ENCODE measurements at regions not wholly inside any gene's neighbourhood (a gene's known extent, or its start where the extent isn't known, plus 50 kb on each side); places are given as distances from the start of the nearest gene placed in this dataset.
"Not testable (repeated sequence)": the region's sequence is repeated elsewhere in the genome, so short reads cannot be mapped to it uniquely, and the experiment has no call there.

DNA sequence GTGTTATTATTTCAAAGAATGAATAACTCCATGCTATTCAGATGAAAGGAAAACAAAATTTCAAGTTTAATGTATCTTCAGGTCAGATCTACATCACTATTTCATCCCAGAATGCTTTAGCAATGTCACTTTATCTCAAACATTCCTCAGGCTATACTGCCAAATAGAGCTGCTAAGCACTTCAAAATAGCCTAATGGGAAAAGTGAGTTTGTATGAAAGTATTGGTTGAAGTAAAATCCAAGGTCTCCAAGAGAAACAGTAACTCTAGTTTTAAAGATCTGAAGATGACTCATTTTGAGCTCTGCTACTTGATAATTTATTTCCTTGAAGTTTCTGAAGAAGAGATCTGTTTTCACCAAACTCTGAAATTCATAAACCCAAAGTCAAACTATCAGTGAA lies 466.2 kb upstream of the FOXG1 start:
- Mint-ChIP-seq H3K36me3 (ENCODE audit: low read depth) (no peaks in the 10 kb centered on the region), H3K4me3 (no peak overlapping the region), H3K9me3 (peaks cover 49% of the 10 kb centered on the region), H3K4me1 (ENCODE audit: low read depth) (no peaks in the 10 kb centered on the region), H3K27ac (no peak overlapping the region), H3K27me3 (ENCODE audit: low read depth) (no peaks in the 10 kb centered on the region)

DNA sequence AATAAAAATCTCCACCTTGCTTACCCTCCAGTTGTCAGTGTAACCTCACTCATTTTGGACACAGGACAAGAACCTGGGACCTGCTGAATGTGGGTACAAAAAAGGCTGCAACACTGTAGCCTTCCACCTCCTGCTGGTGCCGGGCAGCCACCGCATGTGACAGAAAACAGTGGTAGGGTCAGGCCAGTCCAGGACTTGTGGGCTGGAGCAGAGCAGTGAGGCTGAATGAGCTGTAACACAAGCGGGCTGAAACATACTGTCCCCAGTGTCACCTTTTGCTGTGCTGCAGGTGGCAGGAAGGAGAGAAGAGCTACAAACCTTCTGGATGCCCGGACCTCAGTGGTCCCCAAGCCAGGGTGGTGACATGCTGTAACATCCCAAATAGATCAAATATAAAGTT lies 465.4 kb upstream of the FOXG1 start:
- H3K4me3 Mint-ChIP-seq: no peak overlapping the region
- peaks cover 48% of the 10 kb centered on the region for H3K9me3 Mint-ChIP-seq
- H3K36me3 Mint-ChIP-seq (ENCODE audit: low read depth): no peaks in the 10 kb centered on the region
- H3K27ac Mint-ChIP-seq: no peak overlapping the region
- H3K27me3 Mint-ChIP-seq (ENCODE audit: low read depth): no peaks in the 10 kb centered on the region
- H3K4me1 Mint-ChIP-seq (ENCODE audit: low read depth): no peaks in the 10 kb centered on the region

DNA sequence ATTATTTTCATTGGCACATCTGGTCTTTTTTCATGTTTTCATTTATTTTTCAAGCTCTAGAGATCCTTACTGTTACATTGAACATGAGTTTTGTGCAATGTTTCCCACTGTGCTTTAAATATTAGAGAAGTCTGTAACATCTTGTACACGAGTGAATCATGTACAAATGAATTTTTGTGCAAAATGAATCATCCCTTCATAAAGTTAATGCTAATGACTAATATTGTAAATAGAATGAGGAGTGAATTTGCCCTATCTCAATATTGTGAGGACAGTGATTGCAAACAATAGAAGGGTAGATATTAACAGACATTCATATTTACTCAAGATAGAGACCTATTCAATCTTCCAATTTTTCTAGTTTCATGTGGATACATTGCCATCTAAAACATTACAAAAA lies 463.3 kb upstream of the FOXG1 start:
- Mint-ChIP-seq H3K27ac (no peak overlapping the region), H3K4me3 (no peak overlapping the region), H3K4me1 (ENCODE audit: low read depth) (no peaks in the 10 kb centered on the region), H3K9me3 (peaks cover 38% of the 10 kb centered on the region), H3K36me3 (ENCODE audit: low read depth) (no peaks in the 10 kb centered on the region), H3K27me3 (ENCODE audit: low read depth) (no peaks in the 10 kb centered on the region)

DNA sequence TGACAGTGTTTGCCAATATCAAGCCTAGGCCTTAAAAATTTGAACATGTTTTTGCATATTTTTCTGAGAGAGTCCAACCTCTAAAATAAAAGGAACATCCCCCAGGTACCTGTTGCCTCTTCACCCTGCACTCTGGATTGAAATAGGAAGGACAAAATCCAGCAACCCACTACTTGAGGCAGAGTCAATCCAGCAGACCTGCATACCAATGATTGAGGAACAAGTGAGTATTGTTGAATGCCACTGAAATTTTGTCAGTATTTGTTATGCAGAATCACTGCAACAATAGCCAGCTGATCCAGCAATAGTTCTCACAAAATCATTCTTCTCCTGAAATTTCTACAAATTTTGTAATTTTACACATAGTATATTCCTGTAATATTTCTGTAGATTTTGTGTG lies 460.6 kb upstream of the FOXG1 start:
- Mint-ChIP-seq H3K27me3 (ENCODE audit: low read depth) (no peaks in the 10 kb centered on the region), H3K4me3 (no peak overlapping the region), H3K9me3 (peaks cover 34% of the 10 kb centered on the region), H3K4me1 (ENCODE audit: low read depth) (no peaks in the 10 kb centered on the region), H3K27ac (no peak overlapping the region), H3K36me3 (ENCODE audit: low read depth) (no peaks in the 10 kb centered on the region)

DNA sequence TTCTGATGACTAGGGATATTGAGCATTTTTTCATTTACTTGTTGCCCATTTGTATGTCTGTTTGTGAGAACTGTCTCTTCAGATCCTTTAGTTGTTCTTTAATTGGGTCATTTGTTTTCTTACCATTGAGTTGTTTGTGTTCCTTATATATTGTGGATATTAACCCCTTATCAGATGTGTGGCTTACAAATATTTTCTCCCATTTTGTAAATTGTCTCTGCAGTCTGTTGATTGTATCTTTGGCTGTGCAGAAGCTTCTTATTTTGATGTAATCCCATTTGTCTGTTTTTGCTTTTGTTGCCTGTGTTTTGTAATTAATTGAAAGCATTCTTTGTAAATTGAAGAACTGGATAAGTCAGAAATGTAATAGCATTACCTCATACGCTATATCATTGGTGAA lies 459.1 kb upstream of the FOXG1 start:
- H3K4me1 Mint-ChIP-seq (ENCODE audit: low read depth): no peaks in the 10 kb centered on the region
- no peaks in the 10 kb centered on the region for H3K36me3 Mint-ChIP-seq (ENCODE audit: low read depth)
- no peaks in the 10 kb centered on the region for H3K27me3 Mint-ChIP-seq (ENCODE audit: low read depth)
- no peak overlapping the region for H3K27ac Mint-ChIP-seq
- H3K4me3 Mint-ChIP-seq: no peak overlapping the region
- peaks cover 30% of the 10 kb centered on the region for H3K9me3 Mint-ChIP-seq

DNA sequence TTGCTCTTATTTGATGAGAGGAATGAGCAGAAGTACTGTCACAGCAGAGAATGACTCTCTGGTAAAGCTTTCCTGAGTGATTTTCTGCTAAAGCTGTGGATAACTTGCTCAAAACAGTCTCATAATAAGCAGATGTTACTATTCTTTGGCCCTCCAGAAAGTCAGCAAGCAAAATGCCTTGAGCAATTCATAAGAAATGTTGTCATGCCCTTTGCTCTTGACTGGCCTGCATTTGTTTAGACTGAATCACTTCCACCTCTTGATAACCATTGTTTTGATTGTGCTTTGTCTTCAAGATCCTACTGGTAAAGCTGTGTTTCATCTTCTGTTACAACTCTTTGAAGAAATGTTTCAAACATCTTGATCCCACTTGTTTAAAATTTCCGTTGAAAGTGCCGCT lies 457.9 kb upstream of the FOXG1 start:
- no peaks in the 10 kb centered on the region for H3K36me3 Mint-ChIP-seq (ENCODE audit: low read depth)

DNA sequence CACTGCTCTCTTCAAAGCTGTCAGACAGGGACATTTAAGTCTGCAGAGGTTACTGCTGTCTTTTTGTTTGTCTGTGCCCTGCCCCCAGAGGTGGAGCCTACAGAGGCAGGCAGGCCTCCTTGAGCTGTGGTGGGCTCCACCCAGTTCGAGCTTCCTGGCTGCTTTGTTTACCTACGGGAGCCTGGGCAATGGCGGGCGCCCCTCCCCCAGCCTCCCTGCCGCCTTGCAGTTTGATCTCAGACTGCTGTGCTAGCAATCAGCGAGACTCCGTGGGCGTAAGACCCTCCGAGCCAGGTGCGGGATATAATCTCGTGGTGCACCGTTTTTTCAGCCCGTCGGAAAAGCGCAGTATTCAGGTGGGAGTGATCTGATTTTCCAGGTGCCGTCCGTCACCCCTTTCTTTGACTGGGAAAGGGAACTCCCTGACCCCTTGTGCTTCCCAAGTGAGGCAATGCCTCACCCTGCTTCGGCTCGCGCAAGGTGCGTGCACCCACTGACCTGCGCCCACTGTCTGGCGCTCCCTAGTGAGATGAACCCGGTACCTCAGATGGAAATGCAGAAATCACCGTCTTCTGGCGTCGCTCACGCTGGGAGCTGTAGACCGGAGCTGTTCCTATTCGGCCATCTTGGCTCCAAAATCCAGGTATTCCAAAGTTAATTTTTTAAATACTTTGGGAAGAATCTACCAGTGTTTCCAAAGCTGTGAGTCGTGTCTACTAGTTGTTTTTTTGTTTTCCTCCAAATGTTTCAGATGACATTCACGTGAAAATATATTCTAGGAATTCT lies 448.5 kb upstream of the FOXG1 start:
- H3K4me1 Mint-ChIP-seq (ENCODE audit: low read depth); H3K36me3 Mint-ChIP-seq (ENCODE audit: low read depth); H3K27me3 Mint-ChIP-seq (ENCODE audit: low read depth); H3K9me3 Mint-ChIP-seq; H3K27ac Mint-ChIP-seq; H3K4me3 Mint-ChIP-seq: not testable (repeated sequence)

More for the DNA sequence above, 457.9 kb upstream of the FOXG1 start:
- Mint-ChIP-seq H3K27me3 (ENCODE audit: low read depth) (no peaks in the 10 kb centered on the region), H3K27ac (no peak overlapping the region), H3K4me3 (no peak overlapping the region), H3K9me3 (peaks cover 21% of the 10 kb centered on the region), H3K4me1 (ENCODE audit: low read depth) (no peaks in the 10 kb centered on the region)

DNA sequence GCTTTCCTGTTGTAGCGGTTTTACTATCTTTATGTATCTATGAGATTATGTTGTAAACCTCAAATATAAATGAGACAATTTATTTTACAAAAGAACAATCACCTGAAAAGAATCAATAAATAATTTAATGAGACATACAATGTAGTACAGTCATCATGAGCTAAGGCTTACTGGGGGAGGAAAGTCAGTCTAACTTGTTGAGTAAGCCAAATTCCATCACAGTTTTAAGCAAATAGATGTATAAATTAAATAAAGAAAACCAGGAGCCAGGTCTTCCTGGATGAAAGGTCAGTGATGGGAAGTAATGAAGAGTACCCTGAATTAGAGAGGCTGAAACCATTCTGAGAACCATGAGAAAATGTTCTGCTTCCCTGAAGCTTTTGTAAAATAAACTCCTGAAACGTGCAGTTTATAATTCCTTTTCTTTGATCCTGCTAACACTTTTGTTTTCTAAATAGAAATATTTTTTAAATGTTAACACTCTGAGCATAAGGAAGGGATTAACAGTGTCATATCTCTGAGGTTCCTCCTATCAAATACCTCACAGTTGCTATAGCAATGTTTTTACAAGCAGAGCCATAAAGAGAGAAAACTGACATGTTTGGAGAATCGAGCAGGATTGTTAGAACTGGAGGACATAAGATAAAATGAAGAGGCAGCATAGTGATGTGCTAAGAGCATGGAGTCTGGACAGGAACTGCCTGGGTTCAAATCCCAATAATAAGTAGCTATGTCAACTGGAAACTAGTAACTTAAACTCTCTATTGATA lies 444.9 kb upstream of the FOXG1 start:
- H3K36me3 Mint-ChIP-seq (ENCODE audit: low read depth): no peaks in the 10 kb centered on the region
- no peak overlapping the region for H3K4me3 Mint-ChIP-seq
- H3K27ac Mint-ChIP-seq: no peak overlapping the region

DNA sequence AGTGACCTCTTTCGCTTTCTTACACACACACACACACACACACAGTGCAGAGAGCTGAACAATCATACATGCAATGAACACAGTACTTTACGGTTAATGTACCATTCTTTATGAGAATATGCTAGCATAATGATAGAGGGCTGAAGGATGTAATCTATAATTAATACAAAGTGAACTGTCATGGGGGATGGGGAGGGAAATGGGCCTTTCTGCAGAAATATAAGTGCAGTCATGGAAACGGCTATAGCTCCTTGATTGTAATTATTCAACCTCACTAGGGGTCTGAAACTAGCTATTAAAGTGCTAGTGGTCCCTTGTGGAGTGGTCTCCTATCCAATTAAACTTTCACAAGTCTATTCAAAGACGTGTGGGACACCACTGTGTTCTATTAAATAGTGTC lies 443.2 kb upstream of the FOXG1 start:
- H3K9me3 Mint-ChIP-seq: peaks cover 6% of the 10 kb centered on the region
- no peaks in the 10 kb centered on the region for H3K27me3 Mint-ChIP-seq (ENCODE audit: low read depth)
- H3K4me1 Mint-ChIP-seq (ENCODE audit: low read depth): no peaks in the 10 kb centered on the region
- no peaks in the 10 kb centered on the region for H3K36me3 Mint-ChIP-seq (ENCODE audit: low read depth)
- no peak overlapping the region for H3K4me3 Mint-ChIP-seq
- H3K27ac Mint-ChIP-seq: no peak overlapping the region

More for the DNA sequence above, 444.9 kb upstream of the FOXG1 start:
- Mint-ChIP-seq H3K27me3 (ENCODE audit: low read depth) (no peaks in the 10 kb centered on the region), H3K9me3 (peaks cover 4% of the 10 kb centered on the region), H3K4me1 (ENCODE audit: low read depth) (no peaks in the 10 kb centered on the region)

DNA sequence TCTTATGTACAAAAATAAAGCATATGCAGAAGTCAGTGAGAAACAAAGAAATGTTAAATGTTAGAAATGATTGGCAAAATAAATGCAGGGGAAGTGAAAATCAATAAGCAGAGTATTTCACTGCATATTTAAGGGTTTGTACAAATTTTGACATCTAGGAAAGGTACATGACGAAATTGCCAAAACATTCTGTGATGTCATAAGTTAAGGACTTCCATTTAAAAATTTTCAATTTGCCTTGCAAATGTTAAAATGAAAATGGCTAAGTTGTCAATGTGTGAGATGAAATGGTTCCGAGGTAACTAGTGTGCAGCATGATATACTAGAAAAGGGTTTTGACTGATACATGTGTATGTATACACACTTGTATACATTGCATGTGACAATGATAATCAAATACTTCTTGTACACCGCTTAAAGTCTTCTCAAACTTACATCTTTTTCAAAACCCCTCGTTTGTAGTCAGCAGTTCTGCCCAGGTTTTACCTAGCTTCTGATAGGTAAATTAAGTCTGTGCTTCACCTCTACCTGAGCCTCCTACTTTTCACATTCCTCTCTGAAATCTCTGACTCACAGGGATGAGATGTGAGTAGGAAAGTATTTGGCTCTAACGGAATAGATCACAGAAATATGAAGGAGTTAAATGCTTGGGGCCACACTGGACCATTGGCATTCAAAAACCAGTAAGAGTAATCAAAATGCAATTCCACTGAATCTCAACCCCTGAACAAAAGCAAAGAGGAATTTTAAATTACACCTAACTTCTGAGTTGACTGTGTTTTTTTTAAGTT lies 442.4 kb upstream of the FOXG1 start:
- Mint-ChIP-seq H3K4me1 (ENCODE audit: low read depth) (no peaks in the 10 kb centered on the region), H3K9me3 (peaks cover 8% of the 10 kb centered on the region), H3K27ac (no peak overlapping the region), H3K27me3 (ENCODE audit: low read depth) (no peaks in the 10 kb centered on the region), H3K4me3 (no peak overlapping the region), H3K36me3 (ENCODE audit: low read depth) (no peaks in the 10 kb centered on the region)

DNA sequence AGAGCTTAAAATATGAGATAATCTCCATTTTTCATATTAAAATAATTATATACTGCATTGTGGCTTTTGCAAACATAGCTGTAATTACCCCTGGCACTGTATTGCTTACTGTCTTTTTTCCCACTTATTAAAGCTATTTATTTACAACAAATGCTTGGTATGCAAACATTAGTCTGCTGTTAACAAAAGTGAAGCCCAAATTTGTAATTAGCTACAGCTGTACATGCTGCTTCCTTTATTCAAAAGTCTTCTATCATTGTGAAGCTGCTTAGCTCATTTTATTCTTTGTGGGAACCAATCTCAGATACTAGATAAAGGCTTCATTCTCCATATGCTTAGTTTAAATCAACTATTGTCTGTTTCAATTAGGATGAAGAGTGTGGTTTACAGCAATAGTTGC lies 425.8 kb upstream of the FOXG1 start:
- Mint-ChIP-seq H3K9me3 (peaks cover 25% of the 10 kb centered on the region), H3K27ac (no peak overlapping the region), H3K4me3 (no peak overlapping the region), H3K27me3 (ENCODE audit: low read depth) (no peaks in the 10 kb centered on the region), H3K4me1 (ENCODE audit: low read depth) (no peaks in the 10 kb centered on the region), H3K36me3 (ENCODE audit: low read depth) (no peaks in the 10 kb centered on the region)

DNA sequence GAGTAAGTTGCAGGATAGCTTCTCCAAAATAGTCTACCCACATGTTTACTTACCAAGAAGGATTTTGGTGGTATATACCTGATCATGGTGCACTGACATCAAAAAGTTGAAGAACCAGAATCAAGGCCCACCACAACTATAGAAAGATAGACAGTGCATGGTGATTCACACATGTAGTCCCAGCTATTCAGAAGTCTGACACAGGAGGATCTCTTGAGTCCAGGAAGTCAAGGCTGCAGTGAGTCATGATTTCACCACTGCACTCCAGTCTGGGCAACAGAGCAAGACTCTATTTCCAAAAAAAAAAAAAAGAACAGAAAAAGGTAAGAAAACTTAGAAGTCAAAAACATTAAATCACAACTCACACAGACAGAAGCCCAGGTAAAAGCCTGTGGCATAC lies 422.2 kb upstream of the FOXG1 start:
- Mint-ChIP-seq H3K27ac (no peak overlapping the region), H3K36me3 (ENCODE audit: low read depth) (no peaks in the 10 kb centered on the region), H3K4me3 (no peak overlapping the region), H3K27me3 (ENCODE audit: low read depth) (no peaks in the 10 kb centered on the region), H3K9me3 (peaks cover 37% of the 10 kb centered on the region), H3K4me1 (ENCODE audit: low read depth) (no peaks in the 10 kb centered on the region)

DNA sequence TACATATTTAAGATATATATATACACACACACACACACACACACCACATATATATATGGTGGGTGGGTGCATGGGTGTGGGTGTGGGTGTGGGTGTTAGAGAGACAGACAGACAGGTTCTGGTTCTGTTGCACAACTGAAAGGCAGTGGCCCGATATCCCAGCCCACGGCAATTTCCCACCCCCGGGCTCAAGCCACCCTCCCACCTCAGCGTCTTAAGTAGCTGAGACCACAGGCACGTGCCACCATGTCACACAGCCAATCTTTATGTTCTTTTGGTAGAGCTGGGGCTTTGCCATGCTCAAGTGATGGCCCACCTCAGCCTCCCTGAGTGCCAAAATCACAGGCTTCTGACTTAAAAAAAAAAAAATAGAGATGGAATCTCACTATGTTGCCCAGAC lies 417.8 kb upstream of the FOXG1 start:
- Mint-ChIP-seq H3K9me3 (peaks cover 46% of the 10 kb centered on the region), H3K4me3 (no peak overlapping the region), H3K27ac (no peak overlapping the region), H3K27me3 (ENCODE audit: low read depth) (no peaks in the 10 kb centered on the region), H3K36me3 (ENCODE audit: low read depth) (no peaks in the 10 kb centered on the region), H3K4me1 (ENCODE audit: low read depth) (no peaks in the 10 kb centered on the region)

DNA sequence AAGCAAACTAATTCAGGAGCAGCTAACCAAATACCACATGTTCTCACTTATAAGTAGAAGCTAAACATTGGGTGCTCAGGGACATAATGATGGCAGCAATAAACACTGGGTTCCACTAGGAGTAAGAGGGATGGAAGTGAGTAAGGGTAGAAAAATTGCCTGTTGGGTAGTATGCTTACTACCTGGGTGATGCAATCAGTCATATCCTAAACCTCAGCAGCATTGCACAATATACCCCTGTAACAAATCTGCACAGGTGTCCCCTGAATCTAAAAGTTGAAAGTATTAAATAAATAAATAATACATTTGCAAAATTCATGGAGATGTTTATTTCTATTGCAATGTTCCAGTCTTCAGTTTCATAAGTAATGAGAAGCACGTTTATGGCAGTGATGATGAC lies 409.8 kb upstream of the FOXG1 start:
- H3K36me3 Mint-ChIP-seq (ENCODE audit: low read depth): no peaks in the 10 kb centered on the region
- H3K27me3 Mint-ChIP-seq (ENCODE audit: low read depth): no peaks in the 10 kb centered on the region
- no peak overlapping the region for H3K27ac Mint-ChIP-seq
- no peaks in the 10 kb centered on the region for H3K4me1 Mint-ChIP-seq (ENCODE audit: low read depth)
- no peak overlapping the region for H3K4me3 Mint-ChIP-seq
- peaks cover 33% of the 10 kb centered on the region for H3K9me3 Mint-ChIP-seq

DNA sequence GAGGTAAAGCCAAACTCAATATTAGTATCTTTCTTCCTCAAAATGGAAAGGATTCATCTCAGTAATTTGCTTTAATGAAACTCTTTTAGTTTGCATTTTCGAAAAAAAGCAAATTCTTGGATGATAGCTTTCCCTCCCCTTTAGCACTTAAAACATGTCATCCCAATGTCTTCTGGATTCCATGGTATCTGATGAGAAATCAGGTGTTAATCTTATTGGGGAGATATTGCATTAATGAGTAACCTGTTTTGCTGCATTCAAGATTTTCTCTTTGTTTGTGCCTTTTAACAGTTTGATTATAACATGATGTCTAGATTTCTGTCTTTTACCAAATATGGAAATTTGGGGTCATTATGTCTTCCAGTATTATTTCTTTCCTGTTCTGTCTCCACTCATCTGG lies 405.1 kb upstream of the FOXG1 start:
- Mint-ChIP-seq H3K27me3 (ENCODE audit: low read depth) (no peaks in the 10 kb centered on the region), H3K27ac (no peak overlapping the region), H3K4me3 (no peak overlapping the region), H3K9me3 (peaks cover 41% of the 10 kb centered on the region), H3K4me1 (ENCODE audit: low read depth) (no peaks in the 10 kb centered on the region), H3K36me3 (ENCODE audit: low read depth) (no peaks in the 10 kb centered on the region)

All from T-helper 1 cell treated with Interleukin-12 subunit alpha and Interleukin-12 subunit beta and Interleukin-4 antibody, amounts not matched to agents 30 μg/mL and 1 μg/mL, for 36 hours (primary cell).